GM12891 (cell line): ENCODE measurements at regions not wholly inside any gene's neighbourhood (a gene's known extent, or its start where the extent isn't known, plus 50 kb on each side); places are given as distances from the start of the nearest gene placed in this dataset.

Source experiments
- PAX5 ChIP-seq: IDR thresholded peaks from 2 replicates; pipeline ENCODE4 v1.6.1; 2011; ENCODE audit warnings: low read length, moderate library complexity, mild to moderate bottlenecking; ENCODE audit not compliant: insufficient read depth, severe bottlenecking
- POLR2A ChIP-seq: IDR thresholded peaks from 2 replicates; pipeline ENCODE4 v1.6.1; 2011; ENCODE audit warnings: low read depth, low read length, control low read depth
- POLR2AphosphoS5 ChIP-seq: IDR thresholded peaks from 2 replicates; pipeline ENCODE4 v1.6.1; 2011; ENCODE audit warnings: low read depth, low read length, control low read depth
- POU2F2 ChIP-seq: IDR thresholded peaks from 2 replicates; pipeline ENCODE4 v1.6.1; 2011; ENCODE audit warnings: low read depth, mild to moderate bottlenecking, control low read depth, low read length, moderate library complexity
- SPI1 ChIP-seq: IDR thresholded peaks from 2 replicates; pipeline ENCODE4 v1.6.1; 2011; ENCODE audit warnings: low read depth, low read length, control low read depth
- TAF1 ChIP-seq: IDR thresholded peaks from 2 replicates; pipeline ENCODE4 v1.6.1; 2011; ENCODE audit warnings: low read depth, low read length, control low read depth

- no peak for TF ChIP-seq POLR2A
- TF ChIP-seq PAX5 = no peak
- TF ChIP-seq POLR2AphosphoS5 = no peak
- TF ChIP-seq TAF1 = no peak
- TF ChIP-seq SPI1 = no peak
- no peak for TF ChIP-seq POU2F2
These were observed 62.6 kb upstream of the GHITM start for GRCh38 chr10:84076540-84077195.
